ENCODE measurements at regions not wholly inside any gene's neighbourhood (a gene's known extent, or its start where the extent isn't known, plus 50 kb on each side); places are given as distances from the start of the nearest gene placed in this dataset.
"Not testable (repeated sequence)": the region's sequence is repeated elsewhere in the genome, so short reads cannot be mapped to it uniquely, and the experiment has no call there.

DNA sequence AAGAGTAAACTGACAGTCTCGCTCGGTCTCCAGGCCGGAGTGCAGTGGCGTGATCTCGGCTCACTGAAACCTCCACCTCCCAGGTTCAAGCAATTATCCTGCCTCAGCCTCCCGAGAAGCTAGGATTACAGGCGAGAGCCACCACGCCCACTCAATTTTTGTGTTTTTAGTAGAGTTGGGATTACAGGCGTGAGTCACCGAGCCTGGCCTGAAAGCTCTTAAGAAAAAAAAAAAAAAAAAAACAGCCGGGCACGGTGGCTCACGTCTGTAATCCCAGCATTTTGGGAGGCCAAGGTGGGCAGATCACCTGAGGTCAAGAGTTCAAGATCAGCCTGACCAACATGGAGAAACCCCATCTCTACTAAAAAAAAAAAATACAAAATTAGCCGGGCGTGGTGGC lies 55.3 kb upstream of the THOC2 start:
- not testable (repeated sequence) for H3K36me3 ChIP-seq (ENCODE audit: control insufficient read depth in 1 of 2, insufficient read depth in 2 of 2, low read length in 2 of 2); H3K4me1 ChIP-seq (ENCODE audit: control insufficient read depth in 1 of 2, insufficient read depth in 2 of 2, low read length in 2 of 2); H3K9ac ChIP-seq (ENCODE audit: low read depth in 1 of 2, low read length in 2 of 2); H3K27ac ChIP-seq (ENCODE audit: low read depth, low read length); H3K27me3 ChIP-seq (ENCODE audit: control insufficient read depth in 1 of 2, insufficient read depth in 2 of 2, low read length in 2 of 2); H3K9me3 ChIP-seq (ENCODE audit: control insufficient read depth in 1 of 2, low read length in 2 of 2); H3K4me3 ChIP-seq (ENCODE audit: low read depth in 1 of 2, low read length in 2 of 2)

- H3K27ac ChIP-seq (ENCODE audit: low read depth, low read length): no peak overlapping the region
- H3K9me3 ChIP-seq (ENCODE audit: control insufficient read depth in 1 of 2, low read length in 2 of 2): no peaks in the 10 kb centered on the region
- no peak overlapping the region for H3K4me3 ChIP-seq (ENCODE audit: low read depth in 1 of 2, low read length in 2 of 2)
- no peak overlapping the region for H3K9ac ChIP-seq (ENCODE audit: low read depth in 1 of 2, low read length in 2 of 2)
- no peaks in the 10 kb centered on the region for H3K27me3 ChIP-seq (ENCODE audit: control insufficient read depth in 1 of 2, insufficient read depth in 2 of 2, low read length in 2 of 2)
- H3K36me3 ChIP-seq (ENCODE audit: control insufficient read depth in 1 of 2, insufficient read depth in 2 of 2, low read length in 2 of 2): no peaks in the 10 kb centered on the region
- H3K4me1 ChIP-seq (ENCODE audit: control insufficient read depth in 1 of 2, insufficient read depth in 2 of 2, low read length in 2 of 2): peaks cover 0 to 4% of the 10 kb centered on the region in 2 donors
Measured at GRCh38 chrX:123788744-123789143, 55.9 kb upstream of the THOC2 start.

DNA sequence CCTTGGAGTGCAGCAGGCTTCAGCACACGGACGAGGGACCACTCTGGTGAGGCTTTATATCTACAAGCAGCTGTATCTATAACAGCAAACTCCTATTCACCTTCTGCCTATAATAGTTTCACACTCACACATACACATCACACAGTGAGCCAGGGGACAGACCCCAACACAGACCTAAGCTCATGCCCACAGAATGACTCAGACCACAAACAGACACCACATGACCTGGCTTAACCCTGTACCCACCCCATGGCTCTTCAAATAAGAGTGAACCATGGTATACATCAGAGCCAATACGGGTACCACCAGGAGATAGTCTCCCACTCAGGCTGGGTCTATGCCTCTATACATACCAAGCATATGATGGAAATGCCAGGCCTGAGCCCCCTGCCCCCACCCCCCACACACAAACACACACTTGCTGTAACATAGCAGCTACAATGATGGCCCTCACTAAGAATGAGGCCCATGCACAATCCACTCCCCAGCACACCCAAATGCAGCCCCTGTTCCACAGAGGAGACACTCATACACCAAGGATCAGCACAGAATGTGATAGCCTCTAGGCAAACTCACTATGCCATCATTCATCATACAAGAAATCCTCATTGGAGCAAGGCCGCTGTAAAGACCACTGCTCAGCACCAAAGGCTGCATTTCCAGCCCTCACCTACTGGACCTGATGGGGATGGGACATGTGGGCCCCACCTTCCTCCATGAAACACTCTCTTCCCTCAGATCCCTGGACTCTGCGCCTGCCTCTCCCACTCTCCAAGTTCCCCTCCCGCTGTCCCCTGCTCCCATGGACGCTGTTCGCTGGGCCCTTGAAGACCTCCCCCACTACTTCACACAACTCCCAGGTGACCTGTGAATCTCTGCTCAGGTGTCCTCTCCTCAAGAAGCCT lies 62.1 kb upstream of the XIAP start:
- Histone ChIP-seq H3K9ac (ENCODE audit: low read depth in 1 of 2, low read length in 2 of 2) (no peak overlapping the region), H3K4me1 (ENCODE audit: control insufficient read depth in 1 of 2, insufficient read depth in 2 of 2, low read length in 2 of 2) (no peaks in the 10 kb centered on the region), H3K27me3 (ENCODE audit: control insufficient read depth in 1 of 2, insufficient read depth in 2 of 2, low read length in 2 of 2) (no peaks in the 10 kb centered on the region), H3K36me3 (ENCODE audit: control insufficient read depth in 1 of 2, insufficient read depth in 2 of 2, low read length in 2 of 2) (no peaks in the 10 kb centered on the region), H3K27ac (ENCODE audit: low read depth, low read length) (no peak overlapping the region), H3K4me3 (ENCODE audit: low read depth in 1 of 2, low read length in 2 of 2) (no peak overlapping the region), H3K9me3 (ENCODE audit: control insufficient read depth in 1 of 2, low read length in 2 of 2) (no peaks in the 10 kb centered on the region)

DNA sequence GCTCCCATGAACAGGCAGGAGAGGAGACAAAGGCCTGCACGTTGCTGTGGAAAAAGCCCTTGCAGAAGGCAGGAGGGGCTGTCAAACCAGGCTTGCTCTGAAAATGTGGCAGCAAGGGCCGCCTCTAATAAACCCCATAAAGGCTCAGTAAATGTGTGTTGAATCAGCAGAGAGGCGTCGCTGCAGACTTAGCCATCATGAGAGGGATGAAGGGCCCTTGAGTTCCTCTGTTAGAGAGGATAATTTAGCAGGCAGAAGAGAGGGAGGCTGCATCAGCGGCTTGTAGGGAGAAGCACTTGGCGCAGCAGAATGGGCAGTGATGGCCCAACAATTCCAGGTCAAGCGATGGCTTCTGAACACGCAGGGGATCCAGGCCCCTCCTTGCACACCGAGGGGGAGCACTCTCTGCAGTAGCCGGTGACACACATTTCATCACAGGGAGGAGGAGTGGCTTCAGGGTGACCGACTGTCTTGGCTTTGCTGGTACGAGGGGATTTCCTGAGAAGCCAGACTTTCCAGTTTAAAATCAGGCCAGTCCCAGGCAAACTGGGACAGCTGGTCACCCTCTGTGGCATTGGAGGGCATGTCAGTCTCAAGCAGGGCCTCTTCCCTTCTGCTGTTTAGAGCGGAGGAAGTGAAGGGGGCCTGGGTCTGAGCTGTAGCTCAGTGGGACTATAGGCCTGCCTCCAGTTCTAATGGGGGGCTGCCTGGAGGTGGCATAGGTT lies 61.0 kb upstream of the XIAP start:
- H3K9ac ChIP-seq (ENCODE audit: low read depth in 1 of 2, low read length in 2 of 2); H3K36me3 ChIP-seq (ENCODE audit: control insufficient read depth in 1 of 2, insufficient read depth in 2 of 2, low read length in 2 of 2); H3K27ac ChIP-seq (ENCODE audit: low read depth, low read length); H3K4me3 ChIP-seq (ENCODE audit: low read depth in 1 of 2, low read length in 2 of 2); H3K9me3 ChIP-seq (ENCODE audit: control insufficient read depth in 1 of 2, low read length in 2 of 2); H3K27me3 ChIP-seq (ENCODE audit: control insufficient read depth in 1 of 2, insufficient read depth in 2 of 2, low read length in 2 of 2); H3K4me1 ChIP-seq (ENCODE audit: control insufficient read depth in 1 of 2, insufficient read depth in 2 of 2, low read length in 2 of 2): not testable (repeated sequence)

GRCh38 chrX:123801901-123802300 lies 58.0 kb upstream of the XIAP start:
- no peak overlapping the region for H3K27ac ChIP-seq (ENCODE audit: low read depth, low read length)
- no peaks in the 10 kb centered on the region for H3K36me3 ChIP-seq (ENCODE audit: control insufficient read depth in 1 of 2, insufficient read depth in 2 of 2, low read length in 2 of 2)
- H3K4me3 ChIP-seq (ENCODE audit: low read depth in 1 of 2, low read length in 2 of 2): no peak overlapping the region
- no peak overlapping the region for H3K9ac ChIP-seq (ENCODE audit: low read depth in 1 of 2, low read length in 2 of 2)
- no peaks in the 10 kb centered on the region for H3K27me3 ChIP-seq (ENCODE audit: control insufficient read depth in 1 of 2, insufficient read depth in 2 of 2, low read length in 2 of 2)
- no peaks in the 10 kb centered on the region for H3K9me3 ChIP-seq (ENCODE audit: control insufficient read depth in 1 of 2, low read length in 2 of 2)
- H3K4me1 ChIP-seq (ENCODE audit: control insufficient read depth in 1 of 2, insufficient read depth in 2 of 2, low read length in 2 of 2): peaks cover 0 to 4% of the 10 kb centered on the region in 2 donors

DNA sequence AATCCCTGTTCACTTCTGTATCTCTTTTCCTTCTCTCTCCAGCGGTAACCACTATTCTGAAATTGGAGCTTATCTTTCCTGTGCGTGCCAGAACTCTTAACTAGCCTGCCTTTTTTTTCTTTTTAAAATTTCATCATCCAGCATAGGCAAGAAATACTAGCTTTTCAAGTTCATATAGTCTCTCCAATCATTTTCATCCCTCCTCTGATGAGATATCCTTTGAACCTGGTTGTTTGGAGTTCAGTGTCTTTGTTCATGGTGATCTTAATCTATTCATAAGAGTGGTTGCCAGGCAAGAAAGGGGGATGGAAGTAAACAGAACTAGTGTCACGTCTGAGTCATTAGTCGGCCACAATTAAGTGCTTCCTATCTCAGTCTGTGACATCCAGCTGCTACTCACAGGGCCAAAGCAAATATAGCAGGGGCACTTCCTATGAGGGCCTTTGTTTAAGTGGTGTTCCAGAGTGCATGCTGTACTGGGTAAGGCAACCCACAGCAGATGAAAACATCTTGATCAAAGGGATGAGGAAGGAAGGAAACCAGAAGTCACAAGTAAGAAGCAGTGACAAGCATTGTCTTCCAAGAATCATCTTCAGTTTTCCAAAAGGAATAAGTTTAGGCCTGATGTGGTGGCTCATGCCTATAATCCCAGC lies 56.4 kb upstream of the XIAP start:
- Histone ChIP-seq H3K9me3 (ENCODE audit: control insufficient read depth in 1 of 2, low read length in 2 of 2) (no peaks in the 10 kb centered on the region), H3K36me3 (ENCODE audit: control insufficient read depth in 1 of 2, insufficient read depth in 2 of 2, low read length in 2 of 2) (no peaks in the 10 kb centered on the region), H3K27me3 (ENCODE audit: control insufficient read depth in 1 of 2, insufficient read depth in 2 of 2, low read length in 2 of 2) (no peaks in the 10 kb centered on the region), H3K4me3 (ENCODE audit: low read depth in 1 of 2, low read length in 2 of 2) (no peak overlapping the region), H3K4me1 (ENCODE audit: control insufficient read depth in 1 of 2, insufficient read depth in 2 of 2, low read length in 2 of 2) (peaks cover 0 to 4% of the 10 kb centered on the region in 2 donors), H3K27ac (ENCODE audit: low read depth, low read length) (no peak overlapping the region), H3K9ac (ENCODE audit: low read depth in 1 of 2, low read length in 2 of 2) (no peak overlapping the region)

DNA sequence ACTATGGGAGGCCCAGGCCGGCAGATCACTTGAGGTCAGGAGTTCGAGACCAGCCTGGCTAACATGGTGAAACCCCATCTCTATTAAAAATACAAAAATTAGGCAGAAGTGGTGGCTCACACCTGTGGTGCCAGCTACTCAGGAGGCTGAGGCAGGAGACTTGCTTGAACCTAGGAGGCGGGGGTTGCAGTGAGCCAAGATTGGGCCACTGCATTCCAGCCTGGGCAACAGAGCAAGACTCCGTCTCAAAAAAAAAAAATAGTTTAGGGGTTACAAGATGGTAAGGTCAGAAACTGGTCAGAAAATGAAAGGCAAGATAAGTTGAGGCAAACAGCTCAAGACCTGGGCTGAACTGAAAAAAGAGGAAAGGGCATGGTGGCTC lies 55.9 kb upstream of the XIAP start:
- H3K4me3 ChIP-seq (ENCODE audit: low read depth in 1 of 2, low read length in 2 of 2); H3K9ac ChIP-seq (ENCODE audit: low read depth in 1 of 2, low read length in 2 of 2); H3K4me1 ChIP-seq (ENCODE audit: control insufficient read depth in 1 of 2, insufficient read depth in 2 of 2, low read length in 2 of 2); H3K36me3 ChIP-seq (ENCODE audit: control insufficient read depth in 1 of 2, insufficient read depth in 2 of 2, low read length in 2 of 2); H3K9me3 ChIP-seq (ENCODE audit: control insufficient read depth in 1 of 2, low read length in 2 of 2); H3K27ac ChIP-seq (ENCODE audit: low read depth, low read length); H3K27me3 ChIP-seq (ENCODE audit: control insufficient read depth in 1 of 2, insufficient read depth in 2 of 2, low read length in 2 of 2): not testable (repeated sequence)

- no peaks in the 10 kb centered on the region for H3K27me3 ChIP-seq (ENCODE audit: control insufficient read depth in 1 of 2, insufficient read depth in 2 of 2, low read length in 2 of 2)
- H3K9me3 ChIP-seq (ENCODE audit: control insufficient read depth in 1 of 2, low read length in 2 of 2): no peaks in the 10 kb centered on the region
- H3K9ac ChIP-seq (ENCODE audit: low read depth in 1 of 2, low read length in 2 of 2): no peak overlapping the region
- no peaks in the 10 kb centered on the region for H3K36me3 ChIP-seq (ENCODE audit: control insufficient read depth in 1 of 2, insufficient read depth in 2 of 2, low read length in 2 of 2)
- H3K27ac ChIP-seq (ENCODE audit: low read depth, low read length): no peak overlapping the region
- no peak overlapping the region for H3K4me3 ChIP-seq (ENCODE audit: low read depth in 1 of 2, low read length in 2 of 2)
- peaks cover 0 to 4% of the 10 kb centered on the region in 2 donors for H3K4me1 ChIP-seq (ENCODE audit: control insufficient read depth in 1 of 2, insufficient read depth in 2 of 2, low read length in 2 of 2)
Measured at GRCh38 chrX:123807835-123808416, 51.9 kb upstream of the XIAP start.

- no peaks in the 10 kb centered on the region for H3K4me1 ChIP-seq (ENCODE audit: control insufficient read depth in 1 of 2, insufficient read depth in 2 of 2, low read length in 2 of 2)
- no peaks in the 10 kb centered on the region for H3K36me3 ChIP-seq (ENCODE audit: control insufficient read depth in 1 of 2, insufficient read depth in 2 of 2, low read length in 2 of 2)
- H3K9me3 ChIP-seq (ENCODE audit: control insufficient read depth in 1 of 2, low read length in 2 of 2): no peaks in the 10 kb centered on the region
- no peaks in the 10 kb centered on the region for H3K27me3 ChIP-seq (ENCODE audit: control insufficient read depth in 1 of 2, insufficient read depth in 2 of 2, low read length in 2 of 2)
- no peak overlapping the region for H3K4me3 ChIP-seq (ENCODE audit: low read depth in 1 of 2, low read length in 2 of 2)
- H3K27ac ChIP-seq (ENCODE audit: low read depth, low read length): peak overlapping the region; percentile 56
- no peak overlapping the region for H3K9ac ChIP-seq (ENCODE audit: low read depth in 1 of 2, low read length in 2 of 2)
Measured at GRCh38 chrX:123809854-123810375, 49.9 kb upstream of the XIAP start.

Data from duodenal mucosa (tissue), 2 donors.